ENCODE measurements at regions not wholly inside any gene's neighbourhood (a gene's known extent, or its start where the extent isn't known, plus 50 kb on each side); places are given as distances from the start of the nearest gene placed in this dataset.
"Not testable (repeated sequence)": the region's sequence is repeated elsewhere in the genome, so short reads cannot be mapped to it uniquely, and the experiment has no call there.

DNA sequence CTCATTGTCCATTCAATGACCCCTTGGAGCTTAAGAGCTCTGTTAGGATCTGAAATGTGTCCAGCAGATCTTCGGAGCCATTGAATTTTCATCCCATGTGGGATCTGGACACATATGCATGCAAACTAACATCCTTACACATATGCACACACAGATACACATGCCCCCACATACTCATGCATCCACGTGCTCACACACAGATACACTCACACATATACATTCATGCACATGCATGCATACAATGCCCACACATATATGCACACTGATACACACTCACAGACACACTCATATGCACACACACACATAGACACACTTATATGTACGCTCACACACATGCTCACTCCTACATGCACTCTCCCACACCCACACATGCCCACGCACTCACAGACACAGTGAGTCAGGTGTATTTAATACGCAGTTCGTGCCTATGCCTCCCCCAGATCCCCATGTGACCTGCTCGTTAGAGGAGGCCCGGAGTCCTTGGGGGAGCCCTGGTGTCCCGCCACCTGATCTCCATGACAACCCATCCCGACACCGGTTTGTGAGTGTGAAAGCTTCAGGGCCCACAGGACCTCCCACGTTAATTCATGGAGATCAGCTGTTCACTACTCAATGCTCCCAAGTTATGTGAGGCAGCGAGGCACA is 121.9 kb upstream of the SULF2 start:
- DNase-seq (ENCODE audit: extremely low read depth, low read depth, low spot score), result no peak

DNA sequence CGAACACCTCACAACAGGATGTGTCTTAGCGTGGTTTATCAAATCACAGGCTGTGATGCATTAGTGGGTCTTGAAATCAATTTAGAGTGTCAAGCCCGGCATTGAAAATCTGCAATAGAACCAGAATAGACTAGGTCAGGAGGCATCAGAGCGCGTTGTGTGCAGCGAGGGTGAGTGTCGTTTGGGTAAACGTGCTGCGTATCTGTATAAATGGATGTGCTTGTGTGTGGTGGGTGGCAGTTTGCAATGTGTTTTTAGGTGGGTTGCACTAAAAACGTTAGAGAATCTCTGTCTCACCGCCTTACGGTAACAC is 121.0 kb upstream of the SULF2 start:
- no peak for DNase-seq (ENCODE audit: extremely low read depth, low read depth, low spot score)

DNA sequence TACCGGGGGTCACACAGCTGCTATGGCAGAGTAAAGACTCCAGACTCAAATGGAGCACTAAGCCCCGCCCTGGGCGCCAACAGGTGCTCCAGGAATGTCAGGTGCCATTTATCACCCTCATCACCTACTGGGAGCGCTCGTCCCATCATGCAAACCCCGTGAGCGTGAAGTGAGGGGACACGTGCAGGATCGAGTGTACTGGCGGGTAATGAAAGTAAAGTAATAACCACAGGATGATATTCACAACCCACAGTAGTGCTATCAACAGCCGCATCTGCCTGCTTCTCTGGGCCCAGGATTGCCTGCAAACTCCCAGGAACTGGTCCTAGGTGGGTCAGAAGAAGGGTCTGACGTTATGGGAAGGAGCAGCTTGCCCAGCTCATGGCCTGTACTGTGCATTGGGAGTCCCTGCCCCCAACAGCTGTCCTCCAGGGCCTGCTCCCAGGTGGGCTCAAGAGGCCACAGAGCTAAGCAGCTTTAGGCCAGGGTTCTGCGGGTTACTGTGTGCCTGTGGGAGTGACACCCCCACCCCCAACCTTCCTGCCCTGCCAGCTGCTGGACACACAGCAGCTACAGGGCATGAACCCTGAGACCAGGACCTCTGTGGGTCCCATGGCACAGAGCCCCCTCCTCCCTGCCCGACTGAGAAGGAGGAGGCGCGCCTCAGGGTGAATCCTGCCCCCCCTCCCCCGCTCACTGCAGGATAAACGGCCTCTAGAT is 120.5 kb upstream of the SULF2 start:
- DNase-seq (ENCODE audit: extremely low read depth, low read depth, low spot score), result no peak

DNA sequence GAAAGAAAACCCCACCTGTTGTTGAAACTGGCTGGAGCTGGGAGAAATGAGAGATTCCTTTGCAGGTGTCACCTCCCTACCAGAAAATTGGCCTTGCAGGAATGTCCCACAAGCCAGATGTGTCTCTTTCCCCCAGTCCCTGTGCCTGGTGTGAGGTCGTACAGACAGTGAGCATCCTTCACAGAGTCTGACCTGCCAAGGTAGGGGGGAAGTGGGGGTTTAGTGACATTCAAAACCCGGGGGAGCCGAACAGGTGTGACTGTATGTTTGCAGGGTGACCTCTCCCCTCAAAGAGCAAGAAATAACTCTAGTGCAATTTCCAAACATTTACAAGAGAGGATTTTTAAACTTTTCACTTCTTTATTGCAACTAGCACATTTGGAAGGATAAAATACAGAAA is 117.7 kb upstream of the SULF2 start:
- DNase-seq (ENCODE audit: extremely low read depth, low read depth, low spot score), result not testable (repeated sequence)

DNA sequence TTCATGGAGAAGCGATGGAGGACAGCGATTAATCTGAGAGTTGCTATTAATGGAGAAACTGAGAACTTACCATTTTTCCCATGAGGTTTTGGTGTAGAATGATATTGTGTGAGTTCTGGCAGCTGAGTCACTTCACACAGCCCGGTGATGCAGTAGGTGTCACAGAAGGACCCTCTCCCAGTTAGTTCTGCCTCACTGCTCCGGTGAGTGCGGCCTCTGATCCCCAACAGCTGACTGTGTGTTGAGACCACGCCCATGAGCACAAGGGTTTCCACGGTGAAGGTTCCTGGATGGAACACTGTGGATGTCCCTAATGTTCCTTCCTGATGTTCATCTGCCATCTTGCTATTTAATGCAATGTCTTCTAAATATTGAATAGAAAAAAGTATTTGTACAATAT is 114.0 kb upstream of the SULF2 start:
- DNase-seq (ENCODE audit: extremely low read depth, low read depth, low spot score), result not testable (repeated sequence)

DNA sequence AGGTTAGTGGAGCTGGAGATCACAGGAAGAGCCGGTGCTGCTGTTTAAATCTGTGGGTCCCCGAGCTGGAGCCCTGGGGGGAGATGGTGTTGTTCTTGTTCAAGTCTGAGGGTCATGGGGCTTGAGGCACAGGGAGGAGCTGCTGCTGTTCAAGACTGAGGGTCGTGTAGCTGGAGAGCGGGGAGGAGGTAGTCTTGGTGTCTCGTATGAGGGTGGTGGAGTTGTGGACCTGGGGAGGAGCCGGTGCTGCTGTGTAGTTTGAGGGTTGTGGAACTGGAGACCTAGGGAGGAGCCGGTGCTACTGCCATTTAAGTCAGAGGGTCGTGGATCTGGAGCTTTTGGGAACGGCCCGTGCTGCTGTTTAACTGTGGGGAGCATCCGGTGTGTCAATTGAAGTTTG is 112.2 kb upstream of the SULF2 start:
- no peak for DNase-seq (ENCODE audit: extremely low read depth, low read depth, low spot score)

DNA sequence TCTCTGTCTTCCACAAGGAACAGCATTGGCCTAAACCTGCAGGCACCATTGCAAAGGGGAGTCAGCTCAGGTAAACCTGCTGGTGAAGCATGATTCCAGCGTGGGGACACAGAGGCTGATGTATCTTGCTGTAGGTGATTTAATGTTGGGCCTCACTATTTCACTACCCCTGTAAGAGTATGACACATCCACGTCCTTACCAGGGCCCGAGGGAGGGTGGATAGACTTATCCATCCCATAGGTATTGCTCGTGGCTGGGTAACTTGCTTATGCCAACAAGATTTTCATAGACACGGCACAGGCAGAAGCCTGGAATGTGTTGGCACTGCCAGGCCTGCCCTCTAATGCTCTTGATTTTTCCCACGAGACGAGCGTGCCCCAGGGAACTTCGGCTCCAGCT is 107.4 kb upstream of the SULF2 start:
- not testable (repeated sequence) for DNase-seq (ENCODE audit: extremely low read depth, low read depth, low spot score)

DNA sequence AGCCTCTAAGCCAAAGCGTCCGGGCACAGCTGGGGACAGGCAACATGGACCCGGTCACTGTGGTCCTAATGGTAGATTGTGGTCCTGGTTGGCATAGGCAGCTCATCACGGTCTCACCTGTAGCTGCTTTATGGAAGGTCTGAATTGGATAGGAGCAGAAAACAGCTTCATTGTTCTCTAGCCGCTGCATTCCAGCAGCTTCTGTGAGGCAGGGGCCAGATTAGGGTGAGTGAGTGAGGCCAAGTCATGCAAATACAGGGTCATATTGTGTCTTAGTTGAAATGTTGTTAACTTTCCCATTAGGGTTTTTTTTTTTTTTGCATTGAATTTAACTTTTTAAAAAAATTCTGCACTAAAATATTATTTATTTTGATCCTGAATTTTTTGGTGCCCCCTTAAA is 105.4 kb upstream of the SULF2 start:
- DNase-seq (ENCODE audit: extremely low read depth, low read depth, low spot score), result not testable (repeated sequence)

DNA sequence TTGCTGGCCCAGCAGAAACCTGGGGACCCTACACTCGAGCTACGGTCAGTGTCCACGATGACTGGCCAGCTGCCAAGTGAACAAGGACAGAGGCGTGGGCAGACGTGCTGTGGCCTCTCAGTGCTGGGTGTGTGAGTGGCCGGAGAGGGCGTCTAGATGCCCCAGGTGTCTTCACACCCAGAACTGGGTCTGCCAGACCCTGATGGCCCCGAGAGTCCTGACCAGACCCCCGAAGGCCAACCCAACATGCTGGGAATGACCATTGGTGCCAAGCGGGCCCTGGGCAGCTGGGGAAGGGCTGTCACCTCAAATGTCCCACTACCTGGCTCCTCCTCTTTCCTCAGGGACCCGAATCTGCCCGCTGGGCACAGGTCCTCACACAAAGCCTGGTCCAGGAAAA is 104.5 kb upstream of the SULF2 start:
- not testable (repeated sequence) for DNase-seq (ENCODE audit: extremely low read depth, low read depth, low spot score)

DNA sequence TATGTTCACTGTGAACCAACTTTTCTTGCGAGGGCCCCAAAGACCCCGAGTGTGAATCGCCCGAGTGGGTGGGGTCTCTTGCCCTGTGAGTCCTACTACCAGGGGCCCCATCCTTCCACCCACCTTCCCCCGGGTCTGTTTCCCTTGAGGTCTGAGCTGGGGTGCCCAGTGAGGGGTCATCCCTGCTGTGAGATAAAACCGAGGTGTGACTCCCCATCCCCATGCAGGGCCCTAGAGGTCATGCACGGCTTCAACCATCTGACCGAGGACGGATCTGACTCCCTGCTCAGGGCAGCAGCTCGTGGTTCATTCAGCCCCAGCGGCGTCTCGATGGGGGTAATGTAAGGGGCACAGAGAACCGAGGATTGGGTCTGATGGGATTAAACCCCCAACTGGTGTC is 103.1 kb upstream of the SULF2 start:
- DNase-seq (ENCODE audit: extremely low read depth, low read depth, low spot score), result no peak

DNA sequence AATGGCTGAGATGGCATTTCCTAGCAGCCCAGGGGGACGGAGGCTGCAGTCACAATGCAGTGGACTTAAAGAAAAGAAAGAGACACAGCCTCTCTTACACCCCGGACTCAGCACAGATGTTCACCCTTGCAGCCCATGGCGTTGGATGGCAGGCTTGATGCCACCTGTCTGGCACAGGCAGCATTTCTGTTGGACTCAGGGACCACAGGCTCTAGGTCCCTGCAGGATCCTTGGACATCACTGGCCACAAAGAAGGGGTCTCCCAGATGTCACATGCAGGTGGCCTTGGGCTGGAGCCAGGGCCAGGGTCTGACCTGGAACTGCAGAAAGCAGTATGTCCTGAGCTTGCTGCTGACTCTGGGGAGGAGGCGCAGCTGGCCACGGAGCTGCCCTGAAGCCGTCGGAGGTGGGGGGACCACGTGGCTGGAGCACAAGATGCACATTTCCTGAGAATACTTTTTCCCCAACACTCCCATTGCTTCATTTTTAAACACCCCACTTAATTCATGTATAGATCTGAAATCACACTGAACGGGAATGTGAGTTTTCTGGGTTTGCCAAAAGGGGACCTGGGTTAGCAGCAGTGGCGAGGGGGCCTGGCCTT is 102.3 kb upstream of the SULF2 start:
- DNase-seq (ENCODE audit: extremely low read depth, low read depth, low spot score), result no peak

DNA sequence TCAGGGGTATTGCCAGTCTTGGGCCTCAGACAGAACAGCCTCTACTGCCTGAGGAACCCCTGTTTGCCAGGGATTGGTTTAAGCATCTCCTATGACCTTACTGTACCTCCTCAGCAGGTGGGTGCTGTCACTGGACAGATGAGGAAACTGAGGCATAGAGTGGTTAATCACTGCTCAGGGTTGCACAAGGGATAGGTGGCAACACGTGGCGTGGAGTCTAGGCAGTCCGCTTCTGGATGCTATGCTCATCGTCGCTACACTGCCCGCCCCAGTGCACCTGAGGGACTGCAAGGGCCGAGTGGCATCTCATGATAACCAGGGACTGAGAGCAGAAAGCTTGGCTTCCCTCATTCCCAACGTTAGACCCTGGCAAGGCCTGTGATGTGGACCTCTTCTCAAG is 101.8 kb upstream of the SULF2 start:
- DNase-seq (ENCODE audit: extremely low read depth, low read depth, low spot score), result no peak

DNA sequence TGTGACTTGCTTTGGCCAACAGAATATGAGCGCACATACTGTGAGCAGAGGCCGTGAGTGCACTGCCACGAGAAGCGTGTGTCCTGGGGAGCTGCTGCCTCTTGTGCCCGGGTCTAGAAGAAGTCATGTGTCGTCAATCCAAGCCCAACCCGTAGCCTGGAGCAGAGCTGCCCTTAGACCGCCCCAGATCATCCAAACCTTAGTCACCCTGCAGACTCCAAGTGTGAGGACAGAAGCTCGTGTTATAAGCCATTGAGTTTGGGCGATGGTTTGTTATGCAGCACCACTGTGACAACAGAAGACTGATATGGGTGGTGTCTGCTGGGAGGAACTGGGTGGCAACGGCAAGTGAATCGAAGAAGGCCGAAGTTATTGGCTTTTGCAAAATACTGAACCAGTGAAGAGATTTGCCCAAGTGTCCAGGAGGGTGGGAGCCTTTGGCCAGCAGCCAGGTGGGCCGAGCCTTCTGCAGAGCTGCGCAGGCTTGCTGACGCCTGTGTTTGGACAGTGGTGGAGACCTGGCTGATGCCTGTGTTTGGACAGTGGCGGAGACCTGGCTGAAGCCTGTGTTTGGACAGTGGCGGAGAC is 101.3 kb upstream of the SULF2 start:
- DNase-seq (ENCODE audit: extremely low read depth, low read depth, low spot score), result no peak

DNA sequence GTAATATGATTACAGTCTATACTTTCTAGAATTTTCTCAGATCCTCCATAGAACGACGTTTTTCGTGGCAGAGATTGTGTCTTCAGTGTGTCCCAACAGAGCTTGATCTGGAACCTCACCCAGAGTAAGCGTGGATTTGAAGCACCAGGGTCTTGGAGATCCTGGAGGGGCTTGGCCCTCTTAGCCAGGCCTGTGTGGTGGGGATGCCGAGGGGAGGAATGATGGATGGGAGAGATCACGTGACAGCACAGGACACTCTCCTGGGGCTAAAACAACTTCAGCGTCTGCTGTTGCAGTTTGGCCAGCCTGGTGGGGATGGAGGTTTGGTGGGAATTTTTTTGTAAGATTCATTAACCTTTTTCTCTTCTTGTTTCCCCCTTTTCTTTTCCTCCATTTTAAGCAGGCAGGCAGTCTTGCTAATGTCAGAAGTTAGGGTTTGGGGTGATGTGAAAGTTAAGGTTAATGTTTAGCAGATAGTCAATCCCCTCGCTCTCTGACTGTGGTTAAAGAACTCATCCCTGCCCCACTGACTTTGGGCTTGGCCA is 100.7 kb upstream of the SULF2 start:
- DNase-seq (ENCODE audit: extremely low read depth, low read depth, low spot score), result no peak

DNA sequence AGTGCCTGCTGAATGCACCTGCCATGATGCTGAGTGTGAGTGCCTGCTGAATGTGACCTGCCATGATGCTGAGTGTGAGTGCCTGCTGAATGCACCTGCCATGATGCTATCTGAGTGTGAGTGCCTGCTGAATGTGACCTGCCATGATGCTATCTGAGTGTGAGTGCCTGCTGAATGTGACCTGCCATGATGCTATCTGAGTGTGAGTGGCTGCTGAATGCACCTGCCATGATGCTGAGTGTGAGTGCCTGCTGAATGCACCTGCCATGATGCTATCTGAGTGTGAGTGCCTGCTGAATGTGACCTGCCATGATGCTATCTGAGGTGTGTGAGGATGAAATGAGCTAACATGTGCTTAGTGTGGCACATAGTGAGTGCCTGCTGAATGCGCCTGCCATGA is 98.7 kb upstream of the SULF2 start:
- not testable (repeated sequence) for DNase-seq (ENCODE audit: extremely low read depth, low read depth, low spot score)

DNA sequence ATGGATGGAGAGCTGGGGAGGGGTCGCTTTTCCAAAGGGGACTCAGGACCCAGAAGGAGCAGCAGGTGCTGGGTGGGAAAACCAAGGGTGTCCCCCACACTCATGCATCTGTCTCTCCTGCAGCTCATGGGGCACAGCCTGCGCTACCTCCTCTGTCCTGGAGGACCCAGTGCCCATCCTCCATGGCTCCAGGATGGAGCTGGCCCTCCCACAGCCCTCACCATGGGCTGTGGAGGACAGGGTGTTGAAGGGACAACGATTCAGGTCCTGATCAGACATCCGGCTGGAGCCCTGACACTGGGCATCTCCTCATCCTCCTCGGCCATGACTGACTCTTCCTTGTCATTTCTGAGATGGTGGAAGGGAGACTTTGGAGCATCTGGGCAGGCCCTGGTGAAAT is 97.9 kb upstream of the SULF2 start:
- no peak for DNase-seq (ENCODE audit: extremely low read depth, low read depth, low spot score)

DNA sequence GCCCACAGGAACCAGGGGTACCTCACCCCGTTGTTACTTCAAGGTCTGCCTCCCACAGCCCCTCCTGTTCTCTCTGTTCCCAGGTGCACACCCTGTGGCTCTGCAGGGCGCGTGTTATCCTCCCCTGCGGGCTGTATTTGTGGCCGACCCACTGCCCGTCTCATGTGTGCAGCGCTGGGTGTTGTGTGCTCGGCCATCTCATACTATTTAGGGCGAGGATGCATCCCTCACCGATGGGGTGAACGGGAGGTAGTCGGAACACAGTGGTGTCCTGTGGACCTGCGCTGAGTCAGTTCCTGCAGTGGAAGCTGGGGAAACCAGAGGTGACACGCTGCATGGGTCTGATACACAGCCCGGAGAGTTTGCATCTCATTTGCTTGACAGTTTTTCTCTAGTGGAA is 94.5 kb upstream of the SULF2 start:
- no peak for DNase-seq (ENCODE audit: extremely low read depth, low read depth, low spot score)

DNA sequence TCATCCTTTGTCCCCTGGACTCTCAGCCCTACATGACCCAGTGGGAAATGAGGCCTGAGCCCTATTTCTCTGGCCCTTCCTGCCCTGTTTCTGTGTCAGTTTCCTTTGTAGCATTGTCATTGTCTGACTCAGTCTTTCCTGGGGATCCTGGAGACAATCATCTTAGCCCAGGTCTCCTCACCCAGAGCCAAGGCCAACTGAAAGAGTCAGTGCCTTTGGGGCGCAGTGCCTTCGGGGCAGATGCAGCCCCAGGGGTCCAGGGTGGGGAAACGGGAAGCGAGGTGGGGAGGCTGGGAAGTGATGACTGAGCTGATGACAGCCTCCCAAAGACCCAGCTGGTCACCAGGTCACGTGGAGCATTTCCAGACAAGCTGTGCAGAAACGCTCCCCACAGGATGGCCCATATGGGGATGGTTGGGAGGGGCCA is 93.3 kb upstream of the SULF2 start:
- peak; percentile 87 for DNase-seq (ENCODE audit: extremely low read depth, low read depth, low spot score)

DNA sequence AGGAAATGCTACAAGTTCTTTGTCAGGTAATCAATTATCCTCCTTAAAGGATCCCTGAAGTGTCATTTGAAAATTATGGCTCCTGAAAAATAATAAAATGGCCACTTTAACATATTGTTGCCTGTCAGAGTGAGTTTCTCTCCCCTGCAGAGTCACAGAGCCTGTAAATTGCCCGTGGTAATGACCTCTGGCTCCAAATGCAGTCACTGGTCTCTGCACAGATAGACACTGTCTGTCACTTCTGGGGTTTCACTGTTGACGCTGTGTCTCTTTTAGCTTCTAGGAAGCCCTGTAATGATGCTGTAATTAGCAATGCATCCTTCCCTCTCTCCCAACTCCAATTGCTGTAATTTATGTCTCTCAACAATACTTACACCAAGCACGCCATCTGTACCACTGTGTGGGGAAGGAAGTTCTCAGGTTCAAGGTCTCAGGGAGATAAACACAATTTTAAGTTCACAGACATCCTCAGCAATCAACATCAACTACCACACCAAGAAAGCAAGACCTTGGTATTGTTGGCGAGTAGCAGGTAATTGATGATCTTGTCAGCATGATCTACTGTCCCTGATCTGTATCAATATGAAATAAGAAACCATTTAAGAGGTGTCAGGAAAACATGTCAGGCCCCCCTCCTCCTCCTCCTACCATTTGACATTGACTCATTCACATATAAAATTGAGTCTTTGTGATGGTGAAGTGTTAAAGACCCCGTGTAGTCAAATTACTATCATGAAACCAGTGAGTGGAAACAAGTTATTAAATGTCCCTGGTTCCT is 91.2 kb upstream of the SULF2 start:
- DNase-seq (ENCODE audit: extremely low read depth, low read depth, low spot score), result no peak

DNA sequence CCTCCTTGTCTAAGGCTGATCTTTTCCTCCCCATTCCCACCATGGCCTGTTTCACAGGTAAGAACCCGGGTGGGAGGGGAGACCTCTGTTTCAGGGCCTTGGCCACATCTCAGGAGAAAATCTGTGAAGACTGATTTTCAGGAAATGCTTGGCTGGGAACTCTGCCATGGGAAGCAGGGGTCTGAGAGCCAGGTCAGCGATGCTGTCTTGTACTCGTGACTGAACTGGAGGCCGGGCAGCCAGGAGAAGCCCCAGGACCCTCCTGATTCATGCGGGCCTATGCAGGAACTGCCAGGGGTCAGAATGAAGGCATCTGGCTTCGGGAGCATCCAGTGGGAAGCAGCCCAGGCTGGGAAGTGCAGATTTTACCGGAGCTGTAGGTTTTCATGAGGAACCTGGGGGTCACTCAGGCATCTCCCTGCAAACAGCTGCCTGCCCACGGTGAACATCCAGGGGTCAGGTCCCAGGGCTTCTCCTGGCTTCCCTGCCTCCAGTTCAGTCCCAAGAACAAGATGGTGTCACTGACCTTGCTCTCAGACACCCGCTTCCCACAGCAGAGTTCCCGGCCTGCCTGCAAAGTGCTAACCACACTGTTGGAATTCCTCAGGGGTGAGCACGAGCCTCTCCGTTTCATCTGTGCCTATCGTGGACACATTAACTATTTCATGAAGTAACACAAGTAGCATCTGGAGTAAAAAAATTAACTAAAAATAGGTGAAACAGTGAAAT is 90.2 kb upstream of the SULF2 start:
- DNase-seq (ENCODE audit: extremely low read depth, low read depth, low spot score), result no peak

Measured in glomerular endothelial cell (primary cell).